SU-DHL-6 (cell line): ENCODE measurements at regions not wholly inside any gene's neighbourhood (a gene's known extent, or its start where the extent isn't known, plus 50 kb on each side); places are given as distances from the start of the nearest gene placed in this dataset.

Experiments used
- H2AFZ ChIP-seq: fragments of 200-600 bp; sonication (generic); 2 replicates; pipeline ENCODE4 v1.6.1; 2014; ENCODE audit warnings: low read depth, mild to moderate bottlenecking, moderate library complexity, mixed read lengths, antibody characterized with exemption, low read length; ENCODE audit not compliant: severe bottlenecking
- H3F3A ChIP-seq: fragments of 200-600 bp; shearing (Covaris generic); 2 replicates; pipeline ENCODE4 v1.6.0; 2016; ENCODE audit warnings: antibody characterized with exemption, mild to moderate bottlenecking; ENCODE audit not compliant: insufficient read depth
- H3K27ac ChIP-seq: fragments of 200-600 bp; sonication (generic); 2 replicates; pipeline ENCODE4 v1.5.1; 2016; ENCODE audit warnings: low read depth, mild to moderate bottlenecking, low read length, moderate library complexity, mixed read lengths
- H3K27me3 ChIP-seq: fragments of 200-600 bp; sonication (generic), shearing (Covaris generic); 2 replicates; pipeline ENCODE4 v1.6.0; 2014; ENCODE audit warnings: mild to moderate bottlenecking, low read length
- H3K36me3 ChIP-seq: fragments of 200-600 bp; sonication (generic); 2 replicates; pipeline ENCODE4 v1.6.1; 2014; ENCODE audit warnings: mild to moderate bottlenecking, low read length, mixed read lengths
- H3K4me2 ChIP-seq: fragments of 300-600, 200-600 bp; shearing (Covaris generic), sonication (generic); 2 replicates; pipeline ENCODE4 v1.6.0; 2014; ENCODE audit warnings: low read length, low read depth, mild to moderate bottlenecking; ENCODE audit not compliant: poor library complexity, severe bottlenecking
- H3K4me3 ChIP-seq: fragments of 200-600 bp; sonication (generic); 2 replicates; pipeline ENCODE4 v1.5.1; 2014; ENCODE audit warnings: antibody characterized with exemption, low read length, mild to moderate bottlenecking, mixed read lengths; ENCODE audit not compliant: insufficient read depth, poor library complexity, severe bottlenecking
- H3K79me2 ChIP-seq: fragments of 200-600 bp; sonication (generic); 2 replicates; pipeline ENCODE4 v1.6.1; 2014; ENCODE audit warnings: mild to moderate bottlenecking, low read length, moderate library complexity; ENCODE audit not compliant: insufficient read depth
- H3K9ac ChIP-seq: fragments of 200-600 bp; sonication (generic); 2 replicates; pipeline ENCODE4 v1.7.0; 2014; ENCODE audit warnings: mild to moderate bottlenecking, low read length
- H3K9me2 ChIP-seq: fragments of 200-600 bp; sonication (generic); replicated peaks from 2 replicates; pipeline ENCODE4 v1.6.1; 2014; ENCODE audit warnings: low read length; ENCODE audit not compliant: insufficient read depth
- H3K9me3 ChIP-seq: fragments of 200-600 bp; sonication (generic); 2 replicates; pipeline ENCODE4 v1.6.1; 2014; ENCODE audit warnings: low read length, mixed read lengths; ENCODE audit not compliant: insufficient read depth
- H4K20me1 ChIP-seq: fragments of 200-600 bp; sonication (generic); 2 replicates; pipeline ENCODE4 v1.6.1; 2014; ENCODE audit warnings: low read depth, mild to moderate bottlenecking, antibody characterized with exemption, low read length, moderate library complexity, mixed read lengths
- CTCF ChIP-seq: fragments of 200-600 bp; sonication (generic); IDR thresholded peaks from one replicate; pipeline ENCODE4 v1.5.1; 2017; ENCODE audit warnings: antibody characterized with exemption, mild to moderate bottlenecking, low read length, moderate library complexity; ENCODE audit not compliant: insufficient read depth, poor library complexity, severe bottlenecking
- EZH2phosphoT487 ChIP-seq: fragments of 200-600 bp; sonication (generic), shearing (Covaris generic); conservative IDR thresholded peaks from 2 replicates; pipeline ENCODE4 v1.6.1; 2018; ENCODE audit warnings: mild to moderate bottlenecking, antibody characterized with exemption, low read length, moderate library complexity, mixed read lengths

- no peaks in the 10 kb centered on the region for H3K9me3 ChIP-seq
- H3K79me2 ChIP-seq = no peaks in the 10 kb centered on the region
- H3K27ac ChIP-seq = no peak overlapping the region
- H3K27me3 ChIP-seq = no peaks in the 10 kb centered on the region
- no peak overlapping the region for H2AFZ ChIP-seq
- no peak overlapping the region for H3K4me3 ChIP-seq
- no peaks in the 10 kb centered on the region for H3F3A ChIP-seq
- H4K20me1 ChIP-seq = no peaks in the 10 kb centered on the region
- no peaks in the 10 kb centered on the region for H3K36me3 ChIP-seq
- H3K9ac ChIP-seq = no peak overlapping the region
- TF ChIP-seq CTCF (no peak), EZH2phosphoT487 (no peak)
- no peak overlapping the region for H3K4me2 ChIP-seq
- H3K9me2 ChIP-seq = no peaks in the 10 kb centered on the region
Observed at GRCh38 chr6:91031581-91031980, 444.7 kb upstream of the MAP3K7 start.

GRCh38 chr6:91029211-91029610 is 442.3 kb upstream of the MAP3K7 start:
- Histone ChIP-seq H3K9me3 (no peaks in the 10 kb centered on the region), H3K9ac (no peak overlapping the region), H3K36me3 (no peaks in the 10 kb centered on the region), H3K27ac (no peak overlapping the region), H3K27me3 (no peaks in the 10 kb centered on the region), H2AFZ (no peak overlapping the region), H3K4me2 (no peak overlapping the region), H3K4me3 (no peak overlapping the region), H4K20me1 (no peaks in the 10 kb centered on the region), H3K79me2 (no peaks in the 10 kb centered on the region), H3F3A (no peaks in the 10 kb centered on the region), H3K9me2 (no peaks in the 10 kb centered on the region)
- TF ChIP-seq EZH2phosphoT487 (no peak), CTCF (no peak)

- Histone ChIP-seq H3K36me3 (no peaks in the 10 kb centered on the region), H3K27me3 (no peaks in the 10 kb centered on the region), H3K27ac (no peak overlapping the region), H2AFZ (no peak overlapping the region), H3K4me3 (no peak overlapping the region), H3F3A (no peaks in the 10 kb centered on the region), H3K4me2 (no peak overlapping the region), H3K9ac (no peak overlapping the region), H3K9me3 (no peaks in the 10 kb centered on the region), H3K9me2 (no peaks in the 10 kb centered on the region), H4K20me1 (no peaks in the 10 kb centered on the region), H3K79me2 (no peaks in the 10 kb centered on the region)
- TF ChIP-seq CTCF (no peak), EZH2phosphoT487 (no peak)
Observed at GRCh38 chr6:91023529-91023928, 436.7 kb upstream of the MAP3K7 start.

- Histone ChIP-seq H4K20me1 (no peaks in the 10 kb centered on the region), H2AFZ (no peak overlapping the region), H3K36me3 (no peaks in the 10 kb centered on the region), H3K9me2 (no peaks in the 10 kb centered on the region), H3K9ac (no peak overlapping the region), H3K9me3 (no peaks in the 10 kb centered on the region), H3K4me2 (no peak overlapping the region), H3K4me3 (no peak overlapping the region), H3K27me3 (no peaks in the 10 kb centered on the region), H3K79me2 (no peaks in the 10 kb centered on the region), H3F3A (no peaks in the 10 kb centered on the region), H3K27ac (no peak overlapping the region)
- TF ChIP-seq EZH2phosphoT487 = no peak
- TF ChIP-seq CTCF = no peak
Observed at GRCh38 chr6:91020744-91021143, 433.9 kb upstream of the MAP3K7 start.
